ENCODE measurements at regions not wholly inside any gene's neighbourhood (a gene's known extent, or its start where the extent isn't known, plus 50 kb on each side); places are given as distances from the start of the nearest gene placed in this dataset.
"Not testable (repeated sequence)": the region's sequence is repeated elsewhere in the genome, so short reads cannot be mapped to it uniquely, and the experiment has no call there.

DNA sequence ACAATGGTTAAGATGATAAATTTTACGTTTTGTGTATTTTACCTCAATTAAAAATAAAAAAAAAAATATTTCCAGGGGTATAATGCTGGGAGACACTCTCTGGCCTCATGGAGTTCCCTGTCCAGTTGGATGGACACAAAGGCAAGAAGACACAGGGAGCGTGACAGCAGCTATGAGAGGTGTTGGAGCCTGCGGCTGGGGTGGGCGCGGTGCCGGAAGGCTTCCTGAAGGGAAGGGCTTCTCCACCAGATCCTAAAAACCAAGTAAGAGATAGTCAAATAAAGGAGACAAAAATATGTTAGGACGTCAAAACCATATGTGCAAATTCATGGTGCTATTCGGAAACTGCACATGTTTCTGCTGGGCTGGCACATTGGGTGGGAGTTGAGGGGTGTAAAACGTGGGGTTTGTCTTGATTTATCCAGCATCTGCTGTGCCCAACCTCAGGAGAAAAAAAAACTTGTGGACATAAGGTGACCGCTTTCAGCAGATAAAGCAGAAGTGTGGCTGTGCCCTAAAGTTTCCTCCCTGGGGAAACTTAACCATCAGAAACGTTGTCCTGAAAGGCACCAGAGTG lies 467.6 kb downstream of the RNF144A start:
- DNase-seq = no peak
- H3K27me3 ChIP-seq (replicated peaks; ENCODE audit: control insufficient read depth, insufficient read depth, low read length, poor library complexity, severe bottlenecking) = no peaks in the 10 kb centered on the region
- no peak overlapping the region for H3K4me3 ChIP-seq (ENCODE audit: insufficient read depth, low read depth, low read length, poor library complexity, severe bottlenecking)
- no peaks in the 10 kb centered on the region for H3K36me3 ChIP-seq (ENCODE audit: control insufficient read depth, insufficient read depth, low read length)
- H3K9me3 ChIP-seq (ENCODE audit: control insufficient read depth, low read length) = no peaks in the 10 kb centered on the region
- no peak overlapping the region for H3K27ac ChIP-seq (ENCODE audit: insufficient read depth, low read length, poor library complexity, severe bottlenecking)
- H3K4me1 ChIP-seq (ENCODE audit: control insufficient read depth, insufficient read depth, low read length, poor library complexity, severe bottlenecking) = no peaks in the 10 kb centered on the region

DNA sequence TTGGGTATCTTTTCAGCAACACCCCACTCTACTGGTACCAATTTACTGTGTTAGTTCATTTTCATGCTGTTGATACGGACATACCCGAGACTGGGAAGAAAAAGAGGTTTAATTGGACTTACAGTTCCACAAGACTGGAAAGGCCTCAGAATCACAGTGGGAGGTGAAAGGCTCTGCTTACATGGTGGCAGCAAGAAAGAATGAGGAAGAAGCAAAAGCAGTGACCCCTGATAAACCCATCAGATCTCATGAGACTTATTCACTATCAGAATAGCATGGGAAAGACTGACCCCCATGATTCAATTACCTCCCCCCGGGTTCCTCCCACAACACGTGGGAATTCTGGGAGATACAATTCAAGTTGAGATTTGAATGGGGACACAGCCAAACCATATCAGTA lies 473.1 kb downstream of the RNF144A start:
- not testable (repeated sequence) for H3K9me3 ChIP-seq (ENCODE audit: control insufficient read depth, low read length); H3K27ac ChIP-seq (ENCODE audit: insufficient read depth, low read length, poor library complexity, severe bottlenecking); H3K4me3 ChIP-seq (ENCODE audit: insufficient read depth, low read depth, low read length, poor library complexity, severe bottlenecking); H3K36me3 ChIP-seq (ENCODE audit: control insufficient read depth, insufficient read depth, low read length); H3K4me1 ChIP-seq (ENCODE audit: control insufficient read depth, insufficient read depth, low read length, poor library complexity, severe bottlenecking); H3K27me3 ChIP-seq (replicated peaks; ENCODE audit: control insufficient read depth, insufficient read depth, low read length, poor library complexity, severe bottlenecking); DNase-seq

DNA sequence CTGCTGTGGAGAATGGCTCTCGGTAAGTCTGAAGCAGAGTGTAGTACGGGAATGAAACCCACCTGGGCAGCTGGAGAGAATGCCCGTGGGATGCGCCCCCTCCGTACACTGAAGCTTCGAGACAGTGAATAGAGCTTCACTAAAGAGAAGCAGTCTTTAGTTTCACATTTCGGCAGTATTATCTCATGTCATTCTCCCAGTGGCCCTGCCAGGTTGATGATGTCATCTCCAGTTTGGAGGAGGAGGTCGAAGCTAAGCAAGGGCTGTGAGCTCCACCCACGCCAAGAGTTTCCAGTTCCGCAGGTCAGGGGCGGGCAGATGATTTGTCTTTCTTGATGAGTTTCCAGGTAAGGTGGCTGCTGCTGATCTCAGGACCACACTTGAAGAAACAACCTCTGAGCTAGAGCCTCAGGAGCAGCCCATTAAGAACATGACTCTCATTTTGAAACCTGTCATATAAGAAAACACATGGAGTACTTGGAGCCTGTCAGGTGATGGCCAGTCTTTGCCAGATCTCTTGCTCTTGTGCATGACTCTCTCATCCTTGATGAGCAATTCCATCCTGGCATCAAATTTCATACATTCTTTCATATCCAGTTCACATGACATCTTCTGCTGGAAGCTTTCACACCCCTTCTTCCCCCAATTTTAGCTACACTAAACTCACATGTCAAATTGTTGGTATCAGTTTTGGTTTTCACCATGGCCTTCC lies 475.0 kb downstream of the RNF144A start:
- no peak for DNase-seq
- H3K27me3 ChIP-seq (replicated peaks; ENCODE audit: control insufficient read depth, insufficient read depth, low read length, poor library complexity, severe bottlenecking) = no peaks in the 10 kb centered on the region
- no peaks in the 10 kb centered on the region for H3K36me3 ChIP-seq (ENCODE audit: control insufficient read depth, insufficient read depth, low read length)
- H3K9me3 ChIP-seq (ENCODE audit: control insufficient read depth, low read length) = no peaks in the 10 kb centered on the region
- H3K4me1 ChIP-seq (ENCODE audit: control insufficient read depth, insufficient read depth, low read length, poor library complexity, severe bottlenecking) = no peaks in the 10 kb centered on the region
- no peak overlapping the region for H3K4me3 ChIP-seq (ENCODE audit: insufficient read depth, low read depth, low read length, poor library complexity, severe bottlenecking)
- no peak overlapping the region for H3K27ac ChIP-seq (ENCODE audit: insufficient read depth, low read length, poor library complexity, severe bottlenecking)

DNA sequence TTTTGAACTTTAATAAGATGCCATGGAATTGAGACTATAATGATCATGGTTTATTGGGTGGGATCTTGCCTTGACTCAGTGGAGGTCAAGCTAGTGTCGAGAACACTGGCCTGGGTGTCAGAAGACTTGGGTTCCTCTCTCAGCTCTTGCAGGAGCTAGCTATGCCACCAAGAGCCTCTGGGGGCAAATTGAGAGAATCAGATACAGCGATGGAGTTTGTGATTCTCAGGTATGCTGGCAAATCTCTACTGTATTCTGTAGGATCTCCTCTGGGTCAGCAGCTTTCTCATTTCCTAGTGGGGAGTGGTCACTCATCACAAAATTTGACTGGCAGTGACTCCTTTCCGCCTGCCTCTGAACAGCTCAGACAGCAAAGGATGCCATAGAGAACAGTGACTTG lies 477.0 kb downstream of the RNF144A start:
- no peak for DNase-seq
- Histone ChIP-seq H3K27me3 (replicated peaks; ENCODE audit: control insufficient read depth, insufficient read depth, low read length, poor library complexity, severe bottlenecking) (no peaks in the 10 kb centered on the region), H3K4me1 (ENCODE audit: control insufficient read depth, insufficient read depth, low read length, poor library complexity, severe bottlenecking) (no peaks in the 10 kb centered on the region), H3K9me3 (ENCODE audit: control insufficient read depth, low read length) (no peaks in the 10 kb centered on the region), H3K36me3 (ENCODE audit: control insufficient read depth, insufficient read depth, low read length) (no peaks in the 10 kb centered on the region), H3K27ac (ENCODE audit: insufficient read depth, low read length, poor library complexity, severe bottlenecking) (no peak overlapping the region), H3K4me3 (ENCODE audit: insufficient read depth, low read depth, low read length, poor library complexity, severe bottlenecking) (no peak overlapping the region)

DNA sequence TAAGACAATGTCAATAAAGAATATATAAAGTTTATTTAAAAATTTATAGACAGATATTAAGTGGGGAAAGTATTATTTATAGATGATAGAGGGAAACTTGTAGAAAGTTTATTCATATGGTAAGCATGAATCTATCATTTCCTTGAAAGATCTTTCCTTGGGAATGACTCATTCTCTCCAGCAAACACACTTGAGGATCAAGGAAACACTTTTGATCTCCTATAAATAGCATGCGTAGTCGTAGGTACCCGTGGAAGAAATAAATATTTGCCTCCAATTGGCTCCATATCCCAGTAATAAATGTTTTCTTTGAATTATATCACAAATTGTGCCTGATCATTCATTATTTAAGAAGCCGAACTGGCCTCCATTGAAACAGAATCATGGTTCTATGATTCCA lies 483.4 kb downstream of the RNF144A start:
- Histone ChIP-seq H3K36me3 (ENCODE audit: control insufficient read depth, insufficient read depth, low read length) (no peaks in the 10 kb centered on the region), H3K27ac (ENCODE audit: insufficient read depth, low read length, poor library complexity, severe bottlenecking) (no peak overlapping the region), H3K9me3 (ENCODE audit: control insufficient read depth, low read length) (no peaks in the 10 kb centered on the region), H3K27me3 (replicated peaks; ENCODE audit: control insufficient read depth, insufficient read depth, low read length, poor library complexity, severe bottlenecking) (no peaks in the 10 kb centered on the region), H3K4me3 (ENCODE audit: insufficient read depth, low read depth, low read length, poor library complexity, severe bottlenecking) (no peak overlapping the region), H3K4me1 (ENCODE audit: control insufficient read depth, insufficient read depth, low read length, poor library complexity, severe bottlenecking) (peaks cover 6% of the 10 kb centered on the region)
- DNase-seq = no peak

DNA sequence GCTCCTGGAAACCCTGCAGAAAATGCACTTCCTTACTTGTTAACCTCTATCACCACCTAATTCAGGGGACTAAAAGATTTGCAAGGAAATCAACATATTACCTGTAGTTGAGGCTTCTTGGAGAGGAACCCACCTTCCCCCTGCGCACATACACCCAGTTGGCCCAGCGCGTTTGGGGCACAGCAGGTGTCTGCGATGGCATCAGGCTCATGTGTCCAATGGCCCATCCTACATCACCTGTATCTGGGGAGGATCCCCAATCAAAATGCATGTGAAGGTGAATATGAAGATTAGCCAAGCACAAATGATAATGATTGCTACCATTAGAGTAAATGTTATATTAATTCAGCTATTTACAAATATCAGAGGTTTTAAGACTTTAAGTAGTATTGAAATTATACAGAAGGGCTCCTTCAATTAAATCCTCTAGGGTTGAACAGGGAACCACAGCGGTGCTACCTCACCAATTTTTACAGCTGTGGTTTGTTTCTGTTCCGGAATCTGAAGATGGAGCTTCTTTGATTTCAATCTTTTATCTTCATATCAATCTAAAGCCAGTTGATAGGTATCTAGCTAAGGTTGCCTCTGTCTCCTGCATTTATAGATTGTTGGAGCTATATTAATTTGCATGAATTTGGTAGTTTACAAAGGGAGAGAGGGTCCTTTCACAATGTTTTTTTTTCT lies 486.0 kb downstream of the RNF144A start:
- Histone ChIP-seq H3K4me3 (ENCODE audit: insufficient read depth, low read depth, low read length, poor library complexity, severe bottlenecking) (no peak overlapping the region), H3K4me1 (ENCODE audit: control insufficient read depth, insufficient read depth, low read length, poor library complexity, severe bottlenecking) (peaks cover 6% of the 10 kb centered on the region), H3K27me3 (replicated peaks; ENCODE audit: control insufficient read depth, insufficient read depth, low read length, poor library complexity, severe bottlenecking) (no peaks in the 10 kb centered on the region), H3K36me3 (ENCODE audit: control insufficient read depth, insufficient read depth, low read length) (no peaks in the 10 kb centered on the region), H3K27ac (ENCODE audit: insufficient read depth, low read length, poor library complexity, severe bottlenecking) (no peak overlapping the region), H3K9me3 (ENCODE audit: control insufficient read depth, low read length) (no peaks in the 10 kb centered on the region)
- DNase-seq = no peak

DNA sequence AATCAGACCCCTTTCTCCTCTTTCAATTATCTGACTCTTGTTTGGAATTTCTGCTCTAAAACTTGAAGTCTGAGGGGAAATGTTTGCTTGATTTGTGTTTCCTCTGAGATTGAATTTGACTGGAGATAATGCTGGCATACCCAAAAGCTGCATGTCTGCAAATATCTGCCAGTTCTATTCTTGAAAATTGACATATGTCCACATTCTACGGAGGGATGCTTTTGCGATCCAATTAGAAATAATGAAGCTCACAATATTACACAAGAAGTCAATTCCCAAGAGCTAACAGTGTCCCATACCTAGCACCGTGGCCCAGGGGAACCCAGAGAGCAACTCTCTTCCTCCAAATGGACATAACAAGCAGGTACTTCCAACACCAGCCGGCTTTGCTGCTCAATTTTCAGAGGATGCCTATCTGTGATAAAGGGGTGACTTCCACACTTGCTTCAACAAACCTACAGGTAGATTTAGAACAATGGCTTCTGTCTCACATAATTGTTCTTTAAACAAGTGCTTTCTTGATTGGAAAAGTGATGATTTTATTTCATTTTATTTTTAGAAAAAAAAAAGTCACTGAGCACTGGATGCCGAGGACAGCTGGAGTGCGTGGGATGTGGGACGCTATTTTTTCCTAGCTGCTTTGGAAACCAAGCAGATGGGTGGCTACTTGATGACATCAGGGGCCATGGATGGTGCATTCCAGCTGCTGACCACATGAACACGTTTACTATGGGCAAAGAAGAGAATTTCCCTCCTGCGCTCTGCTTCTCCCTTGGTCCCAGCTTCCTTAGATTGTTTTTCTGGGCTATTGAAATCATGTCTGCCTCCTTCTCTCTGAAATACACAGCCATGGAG lies 488.9 kb downstream of the RNF144A start:
- no peak overlapping the region for H3K27ac ChIP-seq (ENCODE audit: insufficient read depth, low read length, poor library complexity, severe bottlenecking)
- H3K4me1 ChIP-seq (ENCODE audit: control insufficient read depth, insufficient read depth, low read length, poor library complexity, severe bottlenecking) = peaks cover 6% of the 10 kb centered on the region
- no peak overlapping the region for H3K4me3 ChIP-seq (ENCODE audit: insufficient read depth, low read depth, low read length, poor library complexity, severe bottlenecking)
- H3K36me3 ChIP-seq (ENCODE audit: control insufficient read depth, insufficient read depth, low read length) = no peaks in the 10 kb centered on the region
- DNase-seq = no peak
- H3K9me3 ChIP-seq (ENCODE audit: control insufficient read depth, low read length) = no peaks in the 10 kb centered on the region
- H3K27me3 ChIP-seq (replicated peaks; ENCODE audit: control insufficient read depth, insufficient read depth, low read length, poor library complexity, severe bottlenecking) = no peaks in the 10 kb centered on the region

DNA sequence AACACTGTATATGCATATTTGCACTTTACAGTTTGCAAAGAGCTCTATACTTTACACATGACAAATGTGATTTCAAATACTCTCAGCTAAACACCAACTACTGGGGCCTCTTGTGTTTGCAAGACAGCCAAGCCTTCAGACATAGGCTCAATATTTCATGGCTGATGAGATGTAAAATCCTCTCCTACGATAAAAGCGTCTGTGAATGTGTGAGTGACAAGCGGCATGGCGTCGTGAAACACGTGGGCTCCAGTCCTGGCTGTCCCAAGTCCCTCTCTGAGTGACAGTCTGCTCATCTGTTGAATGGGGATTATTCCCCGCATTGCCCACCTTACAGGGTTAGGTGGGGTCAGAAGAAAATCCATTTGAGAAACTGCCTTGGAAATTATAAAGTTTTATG lies 489.8 kb downstream of the RNF144A start:
- DNase-seq = no peak
- no peaks in the 10 kb centered on the region for H3K27me3 ChIP-seq (replicated peaks; ENCODE audit: control insufficient read depth, insufficient read depth, low read length, poor library complexity, severe bottlenecking)

DNA sequence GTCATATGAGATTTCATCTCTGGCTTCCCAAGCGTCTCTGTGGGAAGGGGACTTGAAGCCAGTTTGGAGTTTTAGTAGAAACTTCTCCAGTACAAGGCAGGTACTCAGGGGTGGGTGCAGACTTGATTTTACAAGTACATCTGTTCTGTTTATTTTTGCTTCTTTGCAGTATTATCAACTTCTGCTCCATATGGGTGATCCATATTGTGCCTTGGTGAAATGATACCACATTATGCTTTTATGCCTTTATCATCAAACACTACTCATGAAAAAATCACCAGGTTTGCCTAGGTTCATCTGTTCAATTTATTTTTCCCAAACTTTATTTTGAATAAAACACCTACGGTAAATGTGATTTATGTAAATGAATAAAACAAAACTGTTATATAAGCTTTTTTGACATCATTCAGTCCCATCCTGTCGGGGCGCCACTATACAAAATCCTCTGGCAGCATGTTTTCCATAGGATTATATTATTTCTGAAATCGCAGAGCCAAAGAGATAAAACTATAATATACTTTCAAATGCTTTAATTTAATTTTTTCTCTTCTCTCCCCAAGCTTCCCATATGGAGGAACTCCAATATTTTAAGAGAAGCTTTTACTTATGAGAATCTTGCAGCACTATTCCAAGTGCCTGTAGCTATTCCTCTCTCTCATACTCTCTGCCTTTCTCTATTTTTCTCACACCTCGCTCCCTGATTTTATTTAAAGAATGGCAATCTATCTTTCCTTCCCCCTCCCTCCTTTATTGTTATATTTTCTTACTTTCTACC lies 490.9 kb downstream of the RNF144A start:
- H3K4me1 ChIP-seq (ENCODE audit: control insufficient read depth, insufficient read depth, low read length, poor library complexity, severe bottlenecking) = peaks cover 1% of the 10 kb centered on the region
- no peaks in the 10 kb centered on the region for H3K27me3 ChIP-seq (replicated peaks; ENCODE audit: control insufficient read depth, insufficient read depth, low read length, poor library complexity, severe bottlenecking)
- H3K4me3 ChIP-seq (ENCODE audit: insufficient read depth, low read depth, low read length, poor library complexity, severe bottlenecking) = no peak overlapping the region
- no peaks in the 10 kb centered on the region for H3K9me3 ChIP-seq (ENCODE audit: control insufficient read depth, low read length)
- no peak for DNase-seq
- H3K36me3 ChIP-seq (ENCODE audit: control insufficient read depth, insufficient read depth, low read length) = no peaks in the 10 kb centered on the region
- no peak overlapping the region for H3K27ac ChIP-seq (ENCODE audit: insufficient read depth, low read length, poor library complexity, severe bottlenecking)

More for the DNA sequence above, 489.8 kb downstream of the RNF144A start:
- peaks cover 6% of the 10 kb centered on the region for H3K4me1 ChIP-seq (ENCODE audit: control insufficient read depth, insufficient read depth, low read length, poor library complexity, severe bottlenecking)
- no peak overlapping the region for H3K27ac ChIP-seq (ENCODE audit: insufficient read depth, low read length, poor library complexity, severe bottlenecking)
- H3K36me3 ChIP-seq (ENCODE audit: control insufficient read depth, insufficient read depth, low read length) = no peaks in the 10 kb centered on the region
- no peaks in the 10 kb centered on the region for H3K9me3 ChIP-seq (ENCODE audit: control insufficient read depth, low read length)
- H3K4me3 ChIP-seq (ENCODE audit: insufficient read depth, low read depth, low read length, poor library complexity, severe bottlenecking) = no peak overlapping the region

All from effector memory CD4-positive, alpha-beta T cell (primary cell).